ENCODE measurements at regions not wholly inside any gene's neighbourhood (a gene's known extent, or its start where the extent isn't known, plus 50 kb on each side); places are given as distances from the start of the nearest gene placed in this dataset.

DNA sequence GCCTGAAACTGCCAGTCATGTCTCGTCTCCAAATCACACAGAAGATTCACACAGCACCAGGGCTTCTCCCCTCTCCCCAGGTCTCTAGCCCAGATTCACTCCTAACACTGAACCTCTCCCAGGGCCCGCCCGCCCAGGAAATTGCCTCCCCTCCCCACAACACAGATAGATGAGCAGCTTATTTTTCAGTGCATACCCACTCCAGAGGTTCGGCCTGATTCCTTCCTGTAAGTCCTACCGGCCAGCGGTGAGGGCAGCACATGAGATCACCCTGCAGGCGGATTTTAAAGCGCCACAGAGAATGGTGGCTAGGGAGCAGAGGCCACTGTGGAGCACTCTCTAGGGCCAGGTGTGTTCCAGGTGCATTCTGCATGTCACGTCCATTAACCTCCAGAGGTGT is 301.8 kb downstream of the IRF8 start:
- TF ChIP-seq EZH2 (IDR thresholded peaks at IDR 0.05; ENCODE audit: low read length) (no peak), CTCF (optimal IDR thresholded peaks at IDR 0.05 in 1 of 3, IDR thresholded peaks at IDR 0.05 in 1 of 3, conservative IDR thresholded peaks at IDR 0.05 in 1 of 3; ENCODE audit: extremely low read depth in 1 of 3, insufficient read depth in 2 of 3, low read length in 3 of 3) (no peak)
- no peak overlapping the region for H3K4me2 ChIP-seq (ENCODE audit: control insufficient read depth, extremely low read depth, insufficient read depth, low read depth, low read length)

DNA sequence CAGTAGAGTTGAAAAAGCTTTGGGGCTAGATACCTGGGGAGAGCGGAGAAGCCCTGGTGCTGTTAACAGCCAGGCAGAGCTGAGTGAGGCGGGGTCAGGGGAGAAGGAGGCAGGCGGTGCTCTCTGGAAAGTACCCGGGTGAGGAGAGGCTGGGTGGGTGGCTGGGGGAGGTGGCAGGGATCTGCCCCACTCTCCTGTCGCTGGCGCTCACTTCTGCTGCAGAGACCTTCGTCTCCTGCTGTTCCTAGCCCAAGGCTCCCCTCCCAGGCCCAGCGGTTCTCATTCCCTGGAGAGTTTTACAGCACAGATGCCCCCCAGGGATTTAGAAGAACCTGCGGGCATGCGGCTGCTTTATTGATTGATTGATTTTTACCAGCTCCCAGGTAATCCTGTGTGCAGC is 302.8 kb downstream of the IRF8 start:
- Histone ChIP-seq H3K4me1 (ENCODE audit: control insufficient read depth, extremely low read depth, insufficient read depth, low read length) (no peaks in the 10 kb centered on the region), H2AFZ (ENCODE audit: control insufficient read depth, low read length) (no peak overlapping the region), H3K4me2 (ENCODE audit: control insufficient read depth, extremely low read depth, insufficient read depth, low read depth, low read length) (no peak overlapping the region), H3K27me3 (ENCODE audit: control insufficient read depth, extremely low read depth, insufficient read depth, low read length) (peaks cover 42% of the 10 kb centered on the region), H4K20me1 (ENCODE audit: control insufficient read depth, extremely low read depth, insufficient read depth, low read length) (no peaks in the 10 kb centered on the region), H3K79me2 (ENCODE audit: control insufficient read depth, insufficient read depth, low read length) (no peaks in the 10 kb centered on the region), H3K9me3 (ENCODE audit: control insufficient read depth, low read depth, low read length) (no peaks in the 10 kb centered on the region), H3K36me3 (ENCODE audit: control insufficient read depth in 2 of 2, extremely low read depth in 1 of 2, insufficient read depth in 2 of 2, low read length in 2 of 2) (no peaks in the 10 kb centered on the region), H3K9me1 (ENCODE audit: control insufficient read depth, extremely low read depth, insufficient read depth, low read length) (no peaks in the 10 kb centered on the region), H3K27ac (ENCODE audit: control insufficient read depth, insufficient read depth, low read length) (no peak overlapping the region), H3K4me3 (ENCODE audit: control insufficient read depth in 2 of 3, extremely low read depth in 1 of 3, insufficient read depth in 2 of 3, low read depth in 1 of 3, low read length in 3 of 3) (no peak overlapping the region), H3K9ac (ENCODE audit: control insufficient read depth, extremely low read depth, insufficient read depth, low read length) (no peak overlapping the region)
- no peak for DNase-seq (ENCODE audit: low read depth, low spot score)
- TF ChIP-seq EZH2 (IDR thresholded peaks at IDR 0.05; ENCODE audit: low read length) (no peak), CTCF (optimal IDR thresholded peaks at IDR 0.05 in 1 of 3, IDR thresholded peaks at IDR 0.05 in 1 of 3, conservative IDR thresholded peaks at IDR 0.05 in 1 of 3; ENCODE audit: extremely low read depth in 1 of 3, insufficient read depth in 2 of 3, low read length in 3 of 3) (no peak)
- dilution Hi-C loops (cut with MboI; ENCODE audit: extremely low pct_ligation_motif_present, low sequenced_read_pairs) = no loop called here
- FAIRE-seq = no peak

More for the DNA sequence above, 301.8 kb downstream of the IRF8 start:
- H3K9me3 ChIP-seq (ENCODE audit: control insufficient read depth, low read depth, low read length) = no peaks in the 10 kb centered on the region
- no peaks in the 10 kb centered on the region for H4K20me1 ChIP-seq (ENCODE audit: control insufficient read depth, extremely low read depth, insufficient read depth, low read length)
- H3K79me2 ChIP-seq (ENCODE audit: control insufficient read depth, insufficient read depth, low read length) = no peaks in the 10 kb centered on the region
- H3K27me3 ChIP-seq (ENCODE audit: control insufficient read depth, extremely low read depth, insufficient read depth, low read length) = peaks cover 42% of the 10 kb centered on the region
- no peak overlapping the region for H3K27ac ChIP-seq (ENCODE audit: control insufficient read depth, insufficient read depth, low read length)
- H2AFZ ChIP-seq (ENCODE audit: control insufficient read depth, low read length) = no peak overlapping the region
- FAIRE-seq (no peak), DNase-seq (ENCODE audit: low read depth, low spot score) (no peak)
- no peak overlapping the region for H3K4me3 ChIP-seq (ENCODE audit: control insufficient read depth in 2 of 3, extremely low read depth in 1 of 3, insufficient read depth in 2 of 3, low read depth in 1 of 3, low read length in 3 of 3)
- no peak overlapping the region for H3K9ac ChIP-seq (ENCODE audit: control insufficient read depth, extremely low read depth, insufficient read depth, low read length)
- H3K36me3 ChIP-seq (ENCODE audit: control insufficient read depth in 2 of 2, extremely low read depth in 1 of 2, insufficient read depth in 2 of 2, low read length in 2 of 2) = no peaks in the 10 kb centered on the region
- no peaks in the 10 kb centered on the region for H3K4me1 ChIP-seq (ENCODE audit: control insufficient read depth, extremely low read depth, insufficient read depth, low read length)
- no peaks in the 10 kb centered on the region for H3K9me1 ChIP-seq (ENCODE audit: control insufficient read depth, extremely low read depth, insufficient read depth, low read length)
- dilution Hi-C loops (cut with MboI; ENCODE audit: extremely low pct_ligation_motif_present, low sequenced_read_pairs) = no loop called here

All from keratinocyte (primary cell).